Hepatocyte (in vitro differentiated cells): ENCODE measurements at regions not wholly inside any gene's neighbourhood (a gene's known extent, or its start where the extent isn't known, plus 50 kb on each side); places are given as distances from the start of the nearest gene placed in this dataset.

Source experiments
- DNase-seq: peaks from one replicate; pipeline ENCODE4 v3.0.0-alpha.2; 2016; ENCODE audit warnings: low spot score
- H2AFZ ChIP-seq: fragments of 200-600 bp; sonication (generic); 2 replicates; pipeline ENCODE4 v1.6.0; 2016; ENCODE audit warnings: antibody characterized with exemption, mild to moderate bottlenecking
- H3K27ac ChIP-seq: fragments of 200-600 bp; sonication (generic); 2 replicates; pipeline ENCODE4 v1.5.1; 2016; ENCODE audit warnings: mild to moderate bottlenecking
- H3K27me3 ChIP-seq: fragments of 200-600 bp; sonication (generic); 2 replicates; pipeline ENCODE4 v1.6.1; 2016
- H3K36me3 ChIP-seq: fragments of 200-600 bp; sonication (generic); replicated peaks from 2 replicates; pipeline ENCODE4 v1.5.1; 2016; ENCODE audit warnings: low read depth; ENCODE audit not compliant: insufficient read depth
- H3K4me1 ChIP-seq: fragments of 200-600 bp; sonication (generic); 2 replicates; pipeline ENCODE4 v1.5.1; 2016; ENCODE audit warnings: mild to moderate bottlenecking, moderate library complexity; ENCODE audit not compliant: insufficient read depth
- H3K4me2 ChIP-seq: fragments of 200-600 bp; sonication (generic); 2 replicates; pipeline ENCODE4 v1.6.0; 2016
- H3K4me3 ChIP-seq: fragments of 200-600 bp; sonication (generic); 2 replicates; pipeline ENCODE4 v1.5.1; 2016; ENCODE audit warnings: mild to moderate bottlenecking
- H3K79me2 ChIP-seq: fragments of 200-600 bp; sonication (generic); 2 replicates; pipeline ENCODE4 v1.6.0; 2017; ENCODE audit warnings: mild to moderate bottlenecking
- H3K9me2 ChIP-seq: fragments of 200-600 bp; sonication (generic); replicated peaks from 2 replicates; pipeline ENCODE4 v1.6.0; 2017; ENCODE audit warnings: mild to moderate bottlenecking; ENCODE audit not compliant: insufficient read depth
- H3K9me3 ChIP-seq: fragments of 200-600 bp; sonication (generic); 2 replicates; pipeline ENCODE4 v1.5.1; 2016; ENCODE audit warnings: low read depth, mild to moderate bottlenecking
- H4K20me1 ChIP-seq: fragments of 200-600 bp; sonication (generic); 2 replicates; pipeline ENCODE4 v1.6.0; 2016; ENCODE audit warnings: mild to moderate bottlenecking; ENCODE audit not compliant: insufficient read depth, poor library complexity, severe bottlenecking
- EZH2 ChIP-seq: fragments of 200-600 bp; sonication (generic); IDR thresholded peaks from 2 replicates; pipeline ENCODE4 v1.6.1; 2016; ENCODE audit warnings: antibody characterized with exemption, mild to moderate bottlenecking, borderline replicate concordance
- EZH2phosphoT487 ChIP-seq: fragments of 200-600 bp; sonication (generic); IDR thresholded peaks from one replicate; pipeline ENCODE4 v1.6.1; 2018; ENCODE audit warnings: antibody characterized with exemption, mild to moderate bottlenecking, low read depth, moderate library complexity; ENCODE audit not compliant: unreplicated experiment, severe bottlenecking
- WGBS: methylation state at CpG from one replicate; pipeline ENCODE4 v1.1.6; 2016; ENCODE audit warnings: low lambda C conversion rate; ENCODE audit errors: missing lambda C conversion rate; 5-methylcytosine and 5-hydroxymethylcytosine counted together
- TF ChIP-seq, protein P1 (sequence below): fragments of 200-600 bp; sonication (generic); IDR thresholded peaks from 2 replicates; pipeline ENCODE4 v1.5.1; 2016; ENCODE audit warnings: antibody characterized with exemption, mild to moderate bottlenecking; ENCODE audit not compliant: poor library complexity

DNA sequence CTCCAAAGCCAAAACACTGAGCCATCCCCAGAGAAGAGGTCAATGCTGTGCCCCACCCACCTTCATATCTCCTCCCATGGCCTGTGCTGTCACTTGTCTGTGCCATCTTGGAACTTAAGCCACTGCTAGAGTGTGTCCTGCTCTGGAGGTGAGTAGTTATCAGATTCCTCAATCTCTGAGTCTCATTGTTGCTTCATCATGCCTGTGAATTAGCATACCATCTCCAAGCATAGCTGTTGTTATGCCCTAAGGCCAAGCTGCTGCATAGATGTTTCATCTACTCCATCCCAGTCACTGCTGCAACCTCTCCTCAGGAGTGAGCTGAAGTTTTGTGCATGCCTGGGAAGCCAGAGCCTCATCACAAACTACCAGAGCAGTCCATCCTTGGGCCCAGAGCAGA is 349.0 kb downstream of the ZWINT start:
- H3K27ac ChIP-seq = no peak overlapping the region
- H3K9me3 ChIP-seq = no peaks in the 10 kb centered on the region
- no peak overlapping the region for H3K4me3 ChIP-seq
- H2AFZ ChIP-seq = no peak overlapping the region
- no peaks in the 10 kb centered on the region for H3K9me2 ChIP-seq
- no peak for DNase-seq
- H3K4me1 ChIP-seq = no peaks in the 10 kb centered on the region
- TF ChIP-seq EZH2 (no peak), EZH2phosphoT487 (no peak)
- TF ChIP-seq, protein P1, sequence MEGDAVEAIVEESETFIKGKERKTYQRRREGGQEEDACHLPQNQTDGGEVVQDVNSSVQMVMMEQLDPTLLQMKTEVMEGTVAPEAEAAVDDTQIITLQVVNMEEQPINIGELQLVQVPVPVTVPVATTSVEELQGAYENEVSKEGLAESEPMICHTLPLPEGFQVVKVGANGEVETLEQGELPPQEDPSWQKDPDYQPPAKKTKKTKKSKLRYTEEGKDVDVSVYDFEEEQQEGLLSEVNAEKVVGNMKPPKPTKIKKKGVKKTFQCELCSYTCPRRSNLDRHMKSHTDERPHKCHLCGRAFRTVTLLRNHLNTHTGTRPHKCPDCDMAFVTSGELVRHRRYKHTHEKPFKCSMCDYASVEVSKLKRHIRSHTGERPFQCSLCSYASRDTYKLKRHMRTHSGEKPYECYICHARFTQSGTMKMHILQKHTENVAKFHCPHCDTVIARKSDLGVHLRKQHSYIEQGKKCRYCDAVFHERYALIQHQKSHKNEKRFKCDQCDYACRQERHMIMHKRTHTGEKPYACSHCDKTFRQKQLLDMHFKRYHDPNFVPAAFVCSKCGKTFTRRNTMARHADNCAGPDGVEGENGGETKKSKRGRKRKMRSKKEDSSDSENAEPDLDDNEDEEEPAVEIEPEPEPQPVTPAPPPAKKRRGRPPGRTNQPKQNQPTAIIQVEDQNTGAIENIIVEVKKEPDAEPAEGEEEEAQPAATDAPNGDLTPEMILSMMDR = no peak
- no peaks in the 10 kb centered on the region for H4K20me1 ChIP-seq
- no peaks in the 10 kb centered on the region for H3K79me2 ChIP-seq
- H3K4me2 ChIP-seq = no peak overlapping the region
- no peaks in the 10 kb centered on the region for H3K27me3 ChIP-seq
- H3K36me3 ChIP-seq = no peaks in the 10 kb centered on the region

DNA sequence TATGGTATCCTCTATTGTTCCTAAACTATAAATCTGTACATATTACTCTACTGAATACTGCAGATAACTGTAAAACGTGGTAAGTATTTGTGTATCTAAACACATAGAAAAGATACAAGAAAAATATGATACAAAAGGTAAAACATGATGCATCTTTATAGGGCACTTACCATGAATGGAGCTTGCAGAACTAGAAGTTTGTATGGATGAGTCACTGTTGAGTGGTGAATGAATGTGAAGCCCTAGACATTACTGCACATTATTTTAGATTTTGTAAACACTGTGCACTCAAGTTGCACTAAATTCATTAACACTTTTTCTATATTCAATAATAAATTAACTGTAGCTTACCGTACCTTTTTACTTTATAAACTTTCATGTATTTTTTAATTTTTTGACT is 357.5 kb downstream of the ZWINT start:
- no peak overlapping the region for H3K4me3 ChIP-seq
- no peaks in the 10 kb centered on the region for H3K36me3 ChIP-seq
- 93% methylated on average over 2 of the region's 2 CpGs for WGBS
- no peak overlapping the region for H3K4me2 ChIP-seq
- no peaks in the 10 kb centered on the region for H3K9me3 ChIP-seq
- TF ChIP-seq EZH2phosphoT487 (no peak), EZH2 (no peak)
- TF ChIP-seq, protein P1 = no peak
- H3K27ac ChIP-seq = no peak overlapping the region
- no peaks in the 10 kb centered on the region for H3K79me2 ChIP-seq
- no peaks in the 10 kb centered on the region for H4K20me1 ChIP-seq
- H2AFZ ChIP-seq = no peak overlapping the region
- no peak for DNase-seq
- no peaks in the 10 kb centered on the region for H3K4me1 ChIP-seq
- no peaks in the 10 kb centered on the region for H3K9me2 ChIP-seq
- H3K27me3 ChIP-seq = no peaks in the 10 kb centered on the region

DNA sequence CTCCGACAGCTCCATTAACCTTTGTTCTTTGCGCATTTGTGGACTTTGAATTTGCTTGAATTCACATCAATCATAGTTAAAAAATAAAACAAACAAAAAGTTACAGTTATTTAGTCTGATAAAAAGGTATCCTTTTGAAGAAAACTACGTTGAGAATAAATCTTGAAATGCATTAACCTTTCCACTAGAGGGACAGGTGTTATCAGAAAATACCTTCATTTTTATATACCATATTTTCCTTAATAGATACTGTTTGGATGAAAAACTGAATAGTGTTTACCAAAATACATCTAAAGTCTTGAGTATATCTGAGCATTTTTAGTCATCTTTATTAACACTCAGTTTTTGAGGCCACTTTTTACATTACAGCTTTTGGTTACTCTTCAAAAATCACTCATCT is 371.9 kb downstream of the ZWINT start:
- Histone ChIP-seq H3K27me3 (no peaks in the 10 kb centered on the region), H3K9me3 (no peaks in the 10 kb centered on the region), H3K27ac (no peak overlapping the region), H4K20me1 (no peaks in the 10 kb centered on the region), H3K79me2 (no peaks in the 10 kb centered on the region), H3K4me1 (no peaks in the 10 kb centered on the region), H3K4me2 (no peak overlapping the region), H2AFZ (no peak overlapping the region), H3K9me2 (no peaks in the 10 kb centered on the region), H3K36me3 (no peaks in the 10 kb centered on the region), H3K4me3 (no peak overlapping the region)
- WGBS = 58% methylated on average over 3 of the region's 3 CpGs
- DNase-seq = no peak
- no peak for TF ChIP-seq EZH2
- no peak for TF ChIP-seq EZH2phosphoT487
- TF ChIP-seq, protein P1 = no peak

DNA sequence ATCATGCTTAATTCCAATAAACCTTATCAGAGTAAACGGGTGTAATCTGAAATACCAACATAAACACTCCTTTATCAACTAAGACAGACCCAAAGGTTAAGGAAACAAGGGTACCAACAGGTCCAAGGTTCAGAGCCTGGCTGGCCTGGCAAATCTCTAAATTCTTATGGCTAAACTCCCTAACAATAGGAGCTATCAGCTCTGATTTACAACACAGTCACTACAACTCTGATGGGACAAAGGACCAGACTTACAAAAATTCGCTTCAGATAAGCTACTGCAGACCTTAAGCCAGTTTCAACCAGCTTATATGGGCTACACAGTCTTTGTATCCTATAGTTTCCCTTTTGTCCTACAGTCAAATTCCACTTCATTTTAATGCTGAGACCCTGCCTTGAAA is 381.9 kb downstream of the ZWINT start:
- Histone ChIP-seq H3K27ac (no peak overlapping the region), H3K4me1 (no peaks in the 10 kb centered on the region), H3K4me3 (no peak overlapping the region), H3K79me2 (no peaks in the 10 kb centered on the region), H3K27me3 (no peaks in the 10 kb centered on the region), H3K9me3 (no peaks in the 10 kb centered on the region), H2AFZ (no peak overlapping the region), H3K4me2 (no peak overlapping the region), H3K36me3 (no peaks in the 10 kb centered on the region), H4K20me1 (no peaks in the 10 kb centered on the region), H3K9me2 (no peaks in the 10 kb centered on the region)
- 23% methylated on average over 2 of the region's 2 CpGs for WGBS
- TF ChIP-seq EZH2 (no peak), EZH2phosphoT487 (no peak)
- TF ChIP-seq, protein P1 = no peak
- DNase-seq = no peak
